ENCODE measurements at regions not wholly inside any gene's neighbourhood (a gene's known extent, or its start where the extent isn't known, plus 50 kb on each side); places are given as distances from the start of the nearest gene placed in this dataset.

DNA sequence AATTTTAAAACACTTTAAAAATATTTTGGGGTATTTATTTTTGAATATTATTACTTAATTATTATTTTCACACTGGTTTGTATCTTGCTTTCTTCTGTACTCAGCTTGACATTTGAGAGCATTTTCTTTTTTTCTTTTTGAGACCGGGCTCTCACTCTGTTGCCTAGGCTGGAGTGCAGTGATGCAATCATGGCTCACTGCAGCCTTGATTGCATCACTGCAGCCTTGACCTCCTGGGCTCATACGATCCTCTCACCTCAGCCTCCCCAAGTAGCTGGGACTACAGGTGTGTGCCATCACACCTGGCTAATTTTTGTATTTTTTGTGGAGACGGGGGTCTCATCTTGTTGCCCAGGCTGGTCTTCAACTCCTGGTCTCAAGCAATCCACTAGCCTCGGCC, 79.9 kb upstream of the DLX2 start:
- peaks cover 5% of the 10 kb centered on the region for H3K27me3 Mint-ChIP-seq
- H3K9me3 Mint-ChIP-seq = peaks cover 5% of the 10 kb centered on the region
- no peak overlapping the region for H3K27ac Mint-ChIP-seq
- H3K4me1 Mint-ChIP-seq = no peaks in the 10 kb centered on the region
- no peak overlapping the region for H3K4me3 Mint-ChIP-seq
- H3K36me3 Mint-ChIP-seq = peaks cover 1% of the 10 kb centered on the region
- ATAC-seq (ENCODE audit: low read depth) (no peak), DNase-seq (ENCODE audit: low spot score in 2 of 2) (no peak)

DNA sequence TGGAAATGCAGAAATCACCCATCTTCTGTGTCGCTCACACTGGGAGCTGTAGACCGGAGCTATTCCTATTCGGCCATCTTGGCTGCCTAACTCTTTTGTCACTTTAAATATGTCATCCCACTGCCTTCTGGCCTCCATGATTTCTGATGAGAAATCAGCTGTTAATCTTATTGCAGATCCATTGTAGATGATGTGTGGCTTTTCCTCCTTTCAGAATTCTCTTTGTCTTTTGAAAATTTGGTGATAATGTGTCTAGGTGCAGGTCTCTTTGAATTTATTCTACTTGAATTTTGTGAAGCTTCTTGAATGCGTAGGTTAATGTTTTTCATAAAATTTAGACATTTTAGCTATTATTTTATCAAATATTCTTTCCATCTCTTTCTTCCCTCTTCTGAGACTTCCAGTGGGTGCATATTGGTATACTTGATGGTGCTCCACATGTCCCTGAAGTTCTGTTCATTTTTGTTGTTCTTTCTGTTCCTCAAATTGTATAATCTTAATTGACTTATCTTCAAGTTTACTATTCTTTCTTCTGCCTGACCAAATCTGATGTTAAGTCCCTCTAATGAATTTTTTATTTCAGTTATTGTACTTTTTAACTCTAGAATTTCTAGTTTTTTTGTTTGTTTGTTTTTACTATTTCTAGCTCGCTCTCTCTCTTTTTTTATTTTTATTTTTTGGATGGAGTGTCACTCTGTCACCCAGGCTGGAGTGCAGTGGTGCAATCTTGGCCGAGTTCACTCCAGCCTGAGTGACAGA, 90.8 kb upstream of the DLX2 start:
- Mint-ChIP-seq H3K27me3 (peaks cover 6% of the 10 kb centered on the region), H3K9me3 (peaks cover 18% of the 10 kb centered on the region), H3K36me3 (peaks cover 4% of the 10 kb centered on the region), H3K27ac (no peak overlapping the region), H3K4me3 (no peak overlapping the region), H3K4me1 (no peaks in the 10 kb centered on the region)
- ATAC-seq (ENCODE audit: low read depth) (no peak), DNase-seq (ENCODE audit: low spot score in 2 of 2) (no peak)

DNA sequence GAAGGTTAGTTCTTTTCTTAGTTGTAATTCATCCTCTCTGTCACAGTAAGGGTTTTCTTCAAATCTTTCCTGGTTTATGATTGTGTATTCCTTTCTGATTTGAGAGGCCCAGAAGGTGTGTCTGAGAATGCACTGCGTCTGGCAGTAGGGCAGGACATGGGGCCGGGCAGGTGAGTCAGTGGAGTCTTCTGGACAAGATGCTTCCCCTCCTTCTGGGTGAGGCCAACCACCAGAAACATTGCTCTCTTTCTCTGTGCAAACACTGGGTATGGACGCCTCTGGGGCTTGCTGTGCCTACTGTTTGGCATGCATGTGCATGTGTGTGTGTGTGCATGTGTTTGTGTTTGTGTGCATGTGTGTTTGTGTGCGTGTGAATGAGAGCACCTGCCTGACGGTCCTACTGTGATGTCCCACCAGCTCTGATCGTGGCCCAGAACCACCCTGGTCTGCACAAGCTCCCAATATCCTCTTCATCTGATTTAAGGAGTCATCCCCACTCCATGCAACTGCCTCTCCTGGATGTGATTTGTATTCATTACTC, 93.2 kb upstream of the DLX2 start:
- Mint-ChIP-seq H3K4me3 (no peak overlapping the region), H3K36me3 (peaks cover 4% of the 10 kb centered on the region), H3K27ac (no peak overlapping the region)

DNA sequence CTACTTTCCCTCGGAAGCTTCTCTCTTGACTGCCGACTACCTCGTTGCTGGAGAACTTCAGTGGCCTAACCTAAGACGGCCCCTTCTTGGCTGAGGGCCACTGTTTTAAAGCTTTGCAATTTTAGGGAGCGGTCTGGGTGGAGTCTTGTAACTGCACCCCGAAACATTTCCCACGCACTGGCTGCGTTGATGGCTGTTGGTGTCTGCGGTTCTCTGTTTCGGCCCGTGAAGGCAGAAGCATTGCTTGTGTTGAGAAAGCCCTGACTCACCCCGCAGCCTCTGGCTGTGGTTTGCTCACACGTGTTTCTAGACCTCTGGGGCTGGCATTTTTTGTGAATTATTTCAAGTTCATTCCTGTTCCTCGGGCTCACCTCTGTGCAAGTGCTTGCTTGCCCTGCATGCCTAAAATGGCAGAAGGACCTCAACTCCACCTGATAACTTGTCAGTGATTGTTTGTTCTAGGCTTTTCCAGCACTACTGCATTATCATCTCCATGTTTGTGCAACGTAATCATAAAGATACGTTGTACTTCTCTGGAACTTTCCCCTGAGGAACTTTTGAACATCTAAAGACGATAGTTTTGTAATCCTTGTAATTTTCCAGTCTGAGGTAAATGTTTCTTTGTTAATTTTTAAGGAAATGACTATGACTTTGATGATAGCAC, 94.2 kb upstream of the DLX2 start:
- no peak overlapping the region for H3K4me3 Mint-ChIP-seq
- no peak for ATAC-seq (ENCODE audit: low read depth)
- H3K27ac Mint-ChIP-seq = no peak overlapping the region
- H3K9me3 Mint-ChIP-seq = peaks cover 21% of the 10 kb centered on the region
- DNase-seq (ENCODE audit: low spot score in 2 of 2) = no peak
- peaks cover 4% of the 10 kb centered on the region for H3K36me3 Mint-ChIP-seq
- no peaks in the 10 kb centered on the region for H3K4me1 Mint-ChIP-seq
- H3K27me3 Mint-ChIP-seq = peaks cover 4% of the 10 kb centered on the region

More for the DNA sequence above, 93.2 kb upstream of the DLX2 start:
- peaks cover 6% of the 10 kb centered on the region for H3K27me3 Mint-ChIP-seq
- ATAC-seq (ENCODE audit: low read depth) = no peak
- H3K4me1 Mint-ChIP-seq = no peaks in the 10 kb centered on the region
- no peak for DNase-seq (ENCODE audit: low spot score in 2 of 2)
- H3K9me3 Mint-ChIP-seq = peaks cover 21% of the 10 kb centered on the region

DNA sequence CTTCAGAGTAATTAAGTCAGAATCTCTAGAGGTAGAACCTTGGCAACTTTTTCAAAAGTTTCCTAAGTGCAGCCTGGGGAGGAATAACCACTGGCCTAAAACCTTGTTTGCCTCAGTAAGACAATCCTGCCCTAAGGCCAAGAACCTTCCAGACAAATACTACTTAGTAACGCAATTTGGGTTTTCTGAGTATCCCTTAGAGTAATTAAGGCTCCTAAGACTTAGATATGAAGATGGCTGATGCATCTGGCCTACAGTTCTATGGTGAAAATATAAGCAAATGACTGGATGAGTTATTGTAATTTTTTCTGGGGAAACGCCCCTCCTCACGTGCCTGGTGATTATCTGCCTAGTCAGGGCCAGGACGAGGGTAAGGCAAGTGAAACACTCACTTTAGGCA, 95.7 kb upstream of the DLX2 start:
- H3K4me1 Mint-ChIP-seq = no peaks in the 10 kb centered on the region
- ATAC-seq (ENCODE audit: low read depth) = no peak
- peaks cover 4% of the 10 kb centered on the region for H3K36me3 Mint-ChIP-seq
- peaks cover under 1% of the 10 kb centered on the region for H3K27me3 Mint-ChIP-seq
- no peak for DNase-seq (ENCODE audit: low spot score in 2 of 2)
- no peak overlapping the region for H3K27ac Mint-ChIP-seq
- H3K9me3 Mint-ChIP-seq = peaks cover 16% of the 10 kb centered on the region
- no peak overlapping the region for H3K4me3 Mint-ChIP-seq

DNA sequence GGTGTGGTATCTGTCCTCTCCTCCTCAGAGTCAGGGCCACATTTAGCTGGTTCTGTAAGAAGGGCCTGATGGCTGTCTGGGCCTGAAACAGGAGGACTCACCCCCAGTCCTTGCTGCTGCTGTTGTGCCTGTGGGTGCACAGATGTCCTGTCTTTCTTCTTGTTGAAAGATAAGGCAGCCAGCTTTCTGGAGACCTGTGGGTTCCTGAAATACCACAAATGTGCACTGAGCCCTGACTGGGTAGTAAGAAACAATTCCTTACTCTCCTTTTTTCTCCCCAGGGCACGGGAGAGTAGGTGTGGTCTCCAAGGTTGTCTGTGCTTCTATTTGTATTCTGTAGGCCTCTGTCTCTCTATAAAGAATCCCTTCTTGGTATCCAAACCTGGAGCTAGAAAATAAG, 96.2 kb upstream of the DLX2 start:
- Mint-ChIP-seq H3K27ac (no peak overlapping the region), H3K4me1 (no peaks in the 10 kb centered on the region), H3K4me3 (no peak overlapping the region), H3K36me3 (peaks cover 2% of the 10 kb centered on the region), H3K9me3 (peaks cover 14% of the 10 kb centered on the region), H3K27me3 (no peaks in the 10 kb centered on the region)
- ATAC-seq (ENCODE audit: low read depth) = no peak
- no peak for DNase-seq (ENCODE audit: low spot score in 2 of 2)

DNA sequence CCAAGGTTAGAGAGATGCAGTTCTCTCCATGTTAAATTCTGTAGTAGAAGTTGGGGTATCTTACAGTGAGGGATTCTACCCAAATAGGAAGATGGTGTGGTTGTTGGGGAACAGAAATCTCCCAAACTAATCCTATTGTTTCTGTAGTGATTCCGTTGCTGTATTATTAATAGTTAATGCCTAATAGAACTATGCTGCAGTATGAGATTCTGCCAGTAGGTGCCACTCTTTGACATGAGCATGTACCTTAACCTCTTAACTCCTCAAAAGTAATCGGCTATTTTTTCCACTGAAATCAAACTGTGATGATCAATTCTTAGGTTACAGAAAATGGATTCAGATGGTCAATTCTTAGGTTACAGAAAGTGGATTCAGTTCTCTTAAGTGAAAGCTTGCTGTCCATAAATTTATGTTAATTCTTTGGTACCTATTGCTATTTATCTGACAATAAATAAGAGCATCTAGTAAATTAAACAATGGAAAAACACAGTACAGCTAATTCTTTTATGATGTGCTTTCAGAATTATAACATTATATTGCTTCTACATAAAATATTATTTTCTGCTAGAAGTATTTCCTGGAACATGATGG, 97.9 kb upstream of the DLX2 start:
- Mint-ChIP-seq H3K27me3 (peaks cover 9% of the 10 kb centered on the region), H3K4me1 (no peaks in the 10 kb centered on the region), H3K36me3 (no peaks in the 10 kb centered on the region), H3K4me3 (no peak overlapping the region), H3K9me3 (peaks cover 8% of the 10 kb centered on the region), H3K27ac (no peak overlapping the region)
- DNase-seq (ENCODE audit: low spot score in 2 of 2) = no peak
- ATAC-seq (ENCODE audit: low read depth) = no peak

DNA sequence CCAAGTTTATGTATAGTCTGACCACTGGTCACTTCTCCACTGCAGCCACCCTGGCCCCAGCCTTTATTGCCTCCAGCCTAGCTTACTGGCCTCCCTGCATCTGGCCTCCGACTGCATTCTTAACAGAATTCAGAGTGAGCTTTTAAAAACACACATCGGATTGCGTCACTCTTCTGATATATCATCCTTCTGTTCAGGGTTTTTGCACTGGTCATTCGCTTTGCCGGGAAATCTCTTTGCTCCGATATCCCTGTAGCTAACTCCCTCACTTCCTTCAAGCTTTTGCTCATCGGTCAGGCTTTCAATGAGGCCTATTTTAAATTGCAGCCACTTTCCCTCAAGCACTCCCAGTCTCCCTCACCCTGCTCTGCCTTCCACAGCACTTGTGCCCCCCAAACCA, 101.6 kb upstream of the DLX2 start:
- Mint-ChIP-seq H3K4me1 (no peaks in the 10 kb centered on the region), H3K4me3 (no peak overlapping the region), H3K27me3 (peaks cover 10% of the 10 kb centered on the region), H3K36me3 (no peaks in the 10 kb centered on the region), H3K27ac (no peak overlapping the region), H3K9me3 (peaks cover 3% of the 10 kb centered on the region)
- DNase-seq (ENCODE audit: low spot score in 2 of 2) (no peak), ATAC-seq (ENCODE audit: low read depth) (no peak)

DNA sequence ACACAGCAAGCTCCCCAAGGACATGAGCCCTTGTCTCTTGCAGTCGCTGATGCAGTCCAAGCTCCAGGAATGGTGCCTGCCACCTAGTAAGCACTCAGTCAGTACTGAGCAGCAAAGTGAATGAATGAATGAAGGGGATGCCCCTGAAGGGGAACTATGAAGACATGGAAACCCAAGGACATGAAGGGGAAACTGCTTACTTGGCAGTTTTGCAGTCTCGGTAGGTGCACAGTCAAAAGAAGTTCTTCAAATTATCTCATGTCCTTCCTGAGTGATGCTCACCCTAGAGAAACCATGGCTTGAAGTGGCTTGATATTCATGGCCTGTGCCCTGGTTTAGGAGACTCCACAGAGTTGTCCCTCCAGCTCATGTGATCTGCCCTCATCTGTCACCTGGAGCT, 102.1 kb upstream of the DLX2 start:
- no peak overlapping the region for H3K27ac Mint-ChIP-seq

DNA sequence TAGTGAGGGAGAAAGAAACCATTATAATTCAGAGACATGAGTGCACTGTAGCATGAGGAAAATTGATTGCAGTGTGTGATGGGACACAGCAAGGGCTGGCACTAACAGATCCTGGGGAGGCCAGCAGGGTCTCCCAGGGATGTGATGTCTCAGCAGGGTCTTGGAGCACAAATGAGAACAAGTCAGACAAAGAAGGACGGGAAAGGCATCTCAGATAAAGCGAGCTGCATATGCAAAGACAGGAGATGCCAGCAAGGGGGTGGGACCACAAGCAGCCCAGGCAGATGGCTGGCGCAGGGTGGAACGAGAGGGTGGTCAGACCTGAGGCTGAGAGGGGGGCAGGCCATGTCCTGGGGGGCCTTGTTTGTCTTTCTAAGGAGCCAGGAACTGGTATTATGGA, 102.6 kb upstream of the DLX2 start:
- Mint-ChIP-seq H3K27me3 (peaks cover 10% of the 10 kb centered on the region), H3K36me3 (no peaks in the 10 kb centered on the region), H3K9me3 (no peaks in the 10 kb centered on the region), H3K27ac (no peak overlapping the region), H3K4me3 (no peak overlapping the region), H3K4me1 (no peaks in the 10 kb centered on the region)
- ATAC-seq (ENCODE audit: low read depth) = no peak
- no peak for DNase-seq (ENCODE audit: low spot score in 2 of 2)

More for the DNA sequence above, 102.1 kb upstream of the DLX2 start:
- H3K27me3 Mint-ChIP-seq = peaks cover 10% of the 10 kb centered on the region
- H3K36me3 Mint-ChIP-seq = no peaks in the 10 kb centered on the region
- no peak overlapping the region for H3K4me3 Mint-ChIP-seq
- DNase-seq (ENCODE audit: low spot score in 2 of 2) = no peak
- no peaks in the 10 kb centered on the region for H3K4me1 Mint-ChIP-seq
- no peak for ATAC-seq (ENCODE audit: low read depth)
- peaks cover 3% of the 10 kb centered on the region for H3K9me3 Mint-ChIP-seq

DNA sequence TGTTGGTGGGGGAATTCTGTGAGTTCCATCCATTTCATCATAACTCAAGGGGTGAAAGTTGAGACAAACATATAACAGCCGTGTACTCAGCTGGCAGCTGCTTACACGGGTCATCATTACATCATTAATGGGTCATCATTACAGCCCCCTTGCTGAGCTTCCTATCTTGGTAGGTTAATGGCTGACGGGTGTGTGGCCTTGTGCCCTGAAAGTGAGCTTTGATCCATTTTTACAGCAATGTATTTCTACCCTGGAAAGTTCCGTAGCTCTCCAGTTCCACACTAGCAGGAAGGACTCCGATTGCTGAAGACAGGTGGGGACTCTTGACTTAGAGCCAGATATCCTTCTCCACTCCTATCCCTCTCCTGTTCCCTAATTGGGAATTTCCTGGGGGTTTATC, 105.2 kb upstream of the DLX2 start:
- ATAC-seq (ENCODE audit: low read depth) (no peak), DNase-seq (ENCODE audit: low spot score in 2 of 2) (no peak)
- H3K36me3 Mint-ChIP-seq = no peaks in the 10 kb centered on the region
- peaks cover 12% of the 10 kb centered on the region for H3K27me3 Mint-ChIP-seq
- no peak overlapping the region for H3K27ac Mint-ChIP-seq
- no peak overlapping the region for H3K4me3 Mint-ChIP-seq
- H3K9me3 Mint-ChIP-seq = no peaks in the 10 kb centered on the region
- no peaks in the 10 kb centered on the region for H3K4me1 Mint-ChIP-seq

DNA sequence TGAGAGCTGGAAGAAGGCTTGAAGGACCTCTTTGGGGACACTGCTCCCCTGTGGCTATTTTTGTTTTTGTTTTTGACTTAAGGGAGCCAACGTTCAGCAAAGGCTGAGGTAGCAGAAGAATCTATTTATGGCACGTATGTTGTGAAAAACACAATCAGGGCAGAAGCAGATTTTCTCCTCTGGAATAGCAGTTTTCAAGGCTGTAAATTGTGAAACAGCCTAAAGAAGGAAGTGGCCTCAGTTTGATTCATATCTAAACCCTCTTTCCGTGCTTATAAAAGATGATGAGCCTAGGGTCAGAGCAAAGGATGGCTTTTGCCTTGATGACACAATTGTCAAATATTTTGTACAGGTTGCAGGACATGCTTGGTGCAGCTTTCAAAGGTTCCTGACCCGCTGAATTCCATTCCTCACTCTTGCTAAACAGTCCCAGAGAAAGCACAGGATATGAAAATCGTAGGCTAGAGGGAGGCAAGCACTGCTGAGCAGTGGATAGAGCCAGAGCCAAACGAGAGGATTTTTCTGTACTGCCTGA, 106.2 kb upstream of the DLX2 start:
- peaks cover 14% of the 10 kb centered on the region for H3K27me3 Mint-ChIP-seq
- H3K27ac Mint-ChIP-seq = no peak overlapping the region
- no peaks in the 10 kb centered on the region for H3K36me3 Mint-ChIP-seq
- H3K9me3 Mint-ChIP-seq = no peaks in the 10 kb centered on the region
- no peak overlapping the region for H3K4me3 Mint-ChIP-seq
- H3K4me1 Mint-ChIP-seq = no peaks in the 10 kb centered on the region
- DNase-seq (ENCODE audit: low spot score in 2 of 2) (no peak), ATAC-seq (ENCODE audit: low read depth) (no peak)

DNA sequence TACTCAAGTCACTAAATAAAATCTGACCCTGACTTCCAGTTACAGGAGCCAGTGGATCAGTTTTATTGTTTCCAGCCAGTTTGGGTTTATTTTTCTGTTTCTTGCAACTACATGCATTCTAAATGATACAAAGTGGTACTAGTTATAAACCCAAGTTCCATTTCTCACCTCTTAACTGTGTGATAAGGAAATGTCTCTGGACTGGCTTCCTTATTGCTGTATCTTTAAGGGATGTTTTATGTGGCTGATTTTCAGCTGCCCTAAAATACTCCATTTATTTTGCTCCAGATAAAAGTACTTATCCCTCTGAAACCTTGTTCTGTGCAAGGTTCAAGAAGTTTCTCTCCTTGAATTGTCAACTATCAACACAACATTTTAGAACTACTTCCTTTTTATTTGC, 107.9 kb upstream of the DLX2 start:
- no peak overlapping the region for H3K27ac Mint-ChIP-seq
- no peaks in the 10 kb centered on the region for H3K36me3 Mint-ChIP-seq
- H3K4me1 Mint-ChIP-seq = no peaks in the 10 kb centered on the region
- DNase-seq (ENCODE audit: low spot score in 2 of 2) = no peak
- no peaks in the 10 kb centered on the region for H3K9me3 Mint-ChIP-seq
- peaks cover 9% of the 10 kb centered on the region for H3K27me3 Mint-ChIP-seq
- H3K4me3 Mint-ChIP-seq = no peak overlapping the region
- no peak for ATAC-seq (ENCODE audit: low read depth)

DNA sequence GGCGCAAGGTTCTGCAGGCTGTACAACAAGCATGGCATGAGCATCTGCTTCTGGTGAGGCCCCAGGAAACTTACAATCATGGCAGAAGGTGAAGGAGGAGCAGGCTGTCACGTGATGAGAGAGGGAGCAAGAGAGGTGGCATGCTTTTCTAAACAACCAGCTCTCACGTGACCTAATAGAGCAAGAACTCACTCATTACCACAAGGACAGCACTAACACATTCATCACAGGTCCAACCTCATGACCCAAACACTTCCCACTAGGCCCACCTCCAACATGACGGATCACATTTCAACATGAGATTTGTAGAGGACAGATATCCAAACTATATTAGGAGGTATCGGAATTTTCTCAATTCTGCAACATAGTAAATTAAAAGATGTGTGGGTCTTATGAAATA, 108.8 kb upstream of the DLX2 start:
- DNase-seq (ENCODE audit: low spot score in 2 of 2) (no peak), ATAC-seq (ENCODE audit: low read depth) (no peak)
- H3K9me3 Mint-ChIP-seq = no peaks in the 10 kb centered on the region
- H3K27ac Mint-ChIP-seq = no peak overlapping the region
- peaks cover 10% of the 10 kb centered on the region for H3K27me3 Mint-ChIP-seq
- H3K4me1 Mint-ChIP-seq = no peaks in the 10 kb centered on the region
- no peak overlapping the region for H3K4me3 Mint-ChIP-seq
- H3K36me3 Mint-ChIP-seq = no peaks in the 10 kb centered on the region
